HG03342 (cell line): ENCODE measurements at regions not wholly inside any gene's neighbourhood (a gene's known extent, or its start where the extent isn't known, plus 50 kb on each side); places are given as distances from the start of the nearest gene placed in this dataset.

Experiments used
- ATAC-seq: cut with Tn5 transposase; IDR thresholded peaks from one replicate; pipeline ENCODE4 v1.9.1; 2021; ENCODE audit warnings: mild to moderate bottlenecking, moderate library complexity; ENCODE audit not compliant: unreplicated experiment

DNA sequence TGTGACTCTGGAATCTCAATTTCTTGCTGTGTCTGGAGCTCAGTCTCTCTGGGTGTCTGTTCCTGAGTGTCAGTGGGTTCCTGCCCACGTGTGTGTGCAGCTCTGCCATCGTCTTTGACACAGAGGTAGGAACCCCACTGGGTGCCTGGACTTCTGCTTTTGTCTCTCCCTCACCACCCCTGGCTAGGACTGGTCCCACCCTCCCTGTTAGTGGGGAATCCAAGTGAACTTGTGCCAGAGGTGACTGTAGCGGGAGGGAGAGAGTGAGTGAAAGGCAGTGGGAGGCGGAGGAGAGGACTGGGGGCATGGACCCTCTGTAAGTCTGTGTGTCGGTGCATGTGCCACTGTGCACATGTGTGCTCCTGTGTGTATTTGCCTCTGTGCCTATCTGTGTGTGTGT is 299.9 kb upstream of the ZMIZ1 start:
- no peak for ATAC-seq

DNA sequence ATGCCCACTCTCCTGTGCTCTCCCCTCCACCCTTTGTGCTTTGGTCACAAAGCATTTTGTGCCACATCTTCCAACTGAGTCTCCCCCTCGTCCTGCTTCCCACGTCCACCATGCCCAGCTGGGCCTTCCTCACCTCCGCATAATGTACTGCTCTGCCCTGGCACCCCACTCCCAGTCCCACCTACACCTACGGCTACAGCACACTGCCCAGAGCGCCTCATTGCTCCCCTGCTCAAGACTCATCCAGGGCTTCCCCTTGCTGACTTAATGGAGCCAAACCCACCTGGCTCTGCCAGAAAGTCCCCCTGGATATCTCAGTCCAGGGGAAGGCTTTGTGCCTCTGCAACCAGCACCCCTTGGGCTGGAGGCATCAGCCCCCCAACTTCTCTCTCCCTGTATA is 299.2 kb upstream of the ZMIZ1 start:
- ATAC-seq = no peak

DNA sequence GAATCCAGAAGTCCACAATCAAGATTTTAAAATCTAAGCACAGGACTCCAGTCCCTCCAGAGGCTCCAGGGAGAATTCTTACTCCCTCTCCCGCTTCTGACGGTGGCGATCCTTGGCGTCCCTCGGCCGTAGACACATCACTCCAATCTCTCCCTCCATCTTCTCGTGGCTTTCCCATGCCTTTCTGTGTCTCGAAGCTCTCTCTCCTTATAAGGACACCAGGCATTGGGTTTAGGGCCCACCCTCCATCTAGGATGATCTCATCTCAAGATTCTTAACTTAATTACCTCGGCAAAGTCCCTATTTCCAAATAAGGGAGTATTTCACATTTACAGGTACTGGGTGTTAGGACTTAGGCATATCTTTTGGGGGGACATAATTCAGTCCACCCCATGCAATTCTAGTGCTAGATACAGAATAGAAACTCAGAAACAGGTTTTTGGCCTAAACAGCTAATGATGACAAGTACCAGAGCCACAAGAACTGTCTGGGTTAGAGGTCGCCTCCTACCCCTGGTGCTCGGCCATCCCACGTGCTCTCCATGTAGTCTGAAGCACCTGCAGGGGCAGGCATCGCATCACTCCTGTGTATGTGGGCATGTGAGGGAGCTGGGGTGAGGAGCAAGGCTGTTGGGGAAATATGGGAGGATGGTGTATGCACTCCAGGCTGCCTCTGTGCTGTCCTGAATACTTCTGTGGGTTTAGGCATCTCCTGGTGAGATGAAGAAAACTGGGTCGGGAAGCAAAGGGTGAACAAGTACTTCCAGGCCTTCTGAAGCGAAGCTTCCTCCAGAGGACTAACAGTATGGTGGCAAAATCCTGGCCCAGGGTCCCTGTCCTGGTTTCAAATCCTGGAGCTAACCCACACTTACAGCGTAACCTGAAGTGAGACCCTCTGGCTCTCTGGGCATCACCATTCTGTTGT is 298.3 kb upstream of the ZMIZ1 start:
- no peak for ATAC-seq

DNA sequence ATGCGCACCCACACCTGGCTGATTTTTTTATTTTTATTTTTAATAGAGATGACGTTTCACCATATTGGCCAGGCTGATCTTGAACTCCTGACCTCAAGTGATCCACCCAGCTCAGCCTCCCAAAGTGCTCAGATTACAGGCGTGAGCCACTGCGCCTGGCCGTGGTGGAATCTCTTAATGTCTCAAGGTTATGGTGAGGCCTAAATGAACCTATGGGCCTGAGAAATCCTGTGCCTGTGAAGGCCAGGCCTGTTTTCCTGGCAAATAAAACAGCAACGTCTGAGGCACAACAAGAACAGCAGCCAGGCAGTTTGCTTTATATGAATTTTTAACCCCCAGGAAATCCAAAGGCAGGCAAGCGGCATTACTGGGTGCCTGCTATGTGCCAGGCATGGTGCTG is 297.5 kb upstream of the ZMIZ1 start:
- ATAC-seq = no peak

DNA sequence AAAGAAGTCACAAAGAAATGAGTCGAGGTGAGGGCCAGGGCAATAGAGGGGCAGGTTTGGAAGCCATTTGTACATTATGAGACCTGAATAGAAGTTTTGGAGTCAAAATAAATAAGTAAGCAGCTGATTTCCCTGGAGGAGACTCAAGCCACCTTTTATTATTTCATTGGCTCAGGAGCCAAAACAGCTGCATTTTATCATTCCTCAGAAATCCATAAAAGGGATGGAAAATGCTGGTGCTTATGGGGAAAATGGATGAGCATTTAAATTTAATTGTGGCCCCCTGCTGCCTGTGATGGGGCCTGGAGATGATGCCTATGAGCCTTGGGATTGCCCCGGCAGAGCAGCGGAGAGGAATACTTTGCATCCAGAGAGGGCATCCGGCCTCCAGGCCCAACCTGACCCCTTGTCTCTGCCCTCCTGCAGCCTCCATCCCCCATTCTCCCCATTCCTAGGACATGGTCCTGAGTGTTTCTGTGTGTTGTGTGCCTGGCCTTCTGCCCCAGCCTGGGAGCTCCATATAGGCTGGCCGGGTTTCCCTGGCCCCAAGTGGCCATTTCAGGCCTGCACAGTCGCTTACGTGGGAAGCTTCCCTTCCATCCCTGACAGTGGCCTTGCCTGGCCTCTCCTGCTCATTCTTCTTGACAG is 296.8 kb upstream of the ZMIZ1 start:
- ATAC-seq = no peak

DNA sequence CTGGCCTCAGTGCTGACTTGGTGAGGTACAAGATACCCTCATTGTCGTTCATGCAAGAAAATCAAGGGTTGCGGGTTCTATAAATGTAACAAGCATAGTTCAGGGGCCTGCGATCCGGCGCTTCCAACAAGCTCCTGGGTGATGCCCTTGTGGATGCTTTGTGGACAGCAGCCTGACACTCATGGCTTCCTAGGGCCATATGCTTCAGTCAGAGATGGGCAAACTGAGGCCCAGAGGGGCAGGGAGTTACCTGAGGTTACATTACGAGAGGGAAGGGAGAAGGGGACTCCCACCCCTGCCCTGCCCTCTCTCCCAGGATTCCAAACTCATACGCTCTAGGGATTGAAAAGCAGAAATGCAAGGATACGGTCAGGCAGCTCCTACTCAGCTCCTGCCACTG is 296.3 kb upstream of the ZMIZ1 start:
- no peak for ATAC-seq

DNA sequence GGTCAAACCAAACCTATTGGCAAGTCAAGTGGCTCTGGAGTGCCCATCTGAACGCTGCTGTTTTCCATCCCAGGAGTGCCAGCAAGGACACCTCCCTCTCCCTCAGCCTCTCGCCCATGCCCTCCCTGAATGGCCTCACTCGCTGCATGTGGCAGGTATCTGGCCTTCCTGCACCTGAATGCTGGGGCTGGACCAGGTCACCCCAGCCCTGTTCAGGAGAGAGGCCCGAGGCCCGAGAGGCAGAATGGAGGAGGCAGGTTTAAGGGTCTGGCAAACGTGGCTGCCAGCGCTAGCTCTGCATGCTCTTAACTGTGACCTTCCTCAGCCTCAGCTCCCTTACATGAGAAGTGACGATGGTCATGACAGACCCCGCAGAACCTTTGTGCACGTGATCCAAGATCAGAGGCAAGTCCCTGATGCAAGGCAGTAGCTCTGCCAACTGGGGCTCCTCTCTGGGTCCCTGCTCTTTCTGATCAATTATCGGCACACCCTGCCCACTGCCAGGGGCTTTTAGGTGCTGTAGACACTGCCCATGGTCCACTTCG is 295.7 kb upstream of the ZMIZ1 start:
- no peak for ATAC-seq

DNA sequence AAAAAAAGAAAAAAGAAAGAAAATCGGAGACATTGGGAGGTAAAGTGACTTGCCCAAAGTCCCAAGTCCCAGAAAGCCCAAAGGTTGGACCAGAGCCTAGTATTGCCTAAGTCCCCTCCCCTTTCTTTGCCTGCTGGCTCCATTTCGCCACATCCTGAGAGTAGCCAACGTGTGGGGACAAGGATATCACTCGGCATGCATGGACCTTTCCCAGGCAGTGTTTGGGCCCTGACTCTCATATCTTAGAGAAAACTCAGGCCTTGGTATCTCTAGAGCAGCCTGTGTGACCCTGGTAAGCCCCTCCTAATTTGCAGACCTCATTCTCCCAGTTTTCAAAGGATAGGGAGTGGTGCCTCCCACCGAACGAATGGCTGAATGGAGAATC is 294.2 kb upstream of the ZMIZ1 start:
- ATAC-seq = no peak

DNA sequence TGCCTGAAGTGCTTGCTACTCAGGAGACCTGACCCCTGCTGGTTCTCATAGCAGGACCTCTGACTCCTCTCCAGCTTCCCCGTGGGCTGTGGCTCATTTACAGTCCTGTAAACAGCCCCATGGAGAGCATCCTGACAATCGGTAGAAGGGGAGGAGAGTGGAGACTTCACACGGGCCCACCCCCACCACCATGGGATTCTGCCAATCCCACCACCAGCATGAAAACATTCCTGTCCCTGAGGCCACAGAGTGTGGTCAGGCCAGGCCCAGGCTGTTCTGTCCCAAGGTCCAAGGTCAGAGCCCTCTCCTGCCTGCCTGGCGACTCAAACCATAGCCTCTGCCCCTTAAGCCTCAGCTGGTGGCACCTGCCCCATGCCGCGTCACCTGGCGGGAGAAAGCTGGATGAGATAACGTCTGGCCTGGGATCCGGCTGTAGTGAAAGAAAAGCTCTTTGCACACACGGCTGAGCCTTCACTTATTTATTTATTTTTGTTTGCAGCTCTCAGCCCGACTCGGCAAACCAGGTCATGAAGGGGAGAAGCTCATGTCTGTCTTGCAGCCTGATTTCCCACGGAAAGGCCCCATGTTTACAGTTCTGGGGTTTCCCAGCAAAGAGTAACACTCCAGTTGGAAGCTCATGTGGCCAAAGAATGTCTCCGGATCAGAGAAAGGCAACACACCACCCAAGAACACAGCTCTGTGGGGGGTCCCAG is 293.6 kb upstream of the ZMIZ1 start:
- no peak for ATAC-seq

DNA sequence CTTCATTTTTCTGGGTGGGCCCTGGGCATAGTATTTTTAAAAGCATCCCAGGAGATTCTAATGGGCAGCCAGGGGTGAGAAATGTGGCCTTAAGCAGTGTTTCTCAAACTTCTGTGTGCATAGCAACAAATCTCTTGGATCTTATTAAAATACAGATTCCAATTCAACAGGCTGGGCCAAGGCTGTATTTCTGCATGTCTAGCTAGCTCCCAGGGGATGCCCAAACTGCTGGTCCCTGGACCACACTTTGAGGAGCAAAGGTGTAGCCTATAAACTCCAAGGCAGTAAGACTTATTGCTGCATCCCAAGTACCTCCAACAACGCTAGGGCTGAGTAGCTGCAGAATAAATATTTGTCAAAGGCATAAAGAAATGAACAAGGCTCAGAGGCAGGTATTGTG is 292.9 kb upstream of the ZMIZ1 start:
- no peak for ATAC-seq

DNA sequence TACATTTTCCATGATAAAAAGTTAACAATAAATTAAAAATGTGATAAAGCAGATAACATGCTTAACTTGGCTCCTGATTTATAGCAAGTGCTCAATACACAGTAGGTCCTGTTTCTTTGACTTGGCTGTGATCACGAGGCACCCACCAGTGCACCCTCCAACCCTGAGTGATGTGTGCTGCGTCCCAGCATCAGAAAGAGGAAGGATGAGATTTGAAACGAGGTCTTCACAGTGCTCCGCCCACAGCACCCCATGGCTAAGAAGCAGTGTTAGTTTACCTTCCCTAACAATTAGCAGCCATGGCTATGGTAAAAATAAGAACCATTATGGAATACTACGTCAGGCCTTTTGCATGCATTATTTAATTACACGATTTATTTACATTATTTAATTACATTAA is 292.0 kb upstream of the ZMIZ1 start:
- no peak for ATAC-seq

DNA sequence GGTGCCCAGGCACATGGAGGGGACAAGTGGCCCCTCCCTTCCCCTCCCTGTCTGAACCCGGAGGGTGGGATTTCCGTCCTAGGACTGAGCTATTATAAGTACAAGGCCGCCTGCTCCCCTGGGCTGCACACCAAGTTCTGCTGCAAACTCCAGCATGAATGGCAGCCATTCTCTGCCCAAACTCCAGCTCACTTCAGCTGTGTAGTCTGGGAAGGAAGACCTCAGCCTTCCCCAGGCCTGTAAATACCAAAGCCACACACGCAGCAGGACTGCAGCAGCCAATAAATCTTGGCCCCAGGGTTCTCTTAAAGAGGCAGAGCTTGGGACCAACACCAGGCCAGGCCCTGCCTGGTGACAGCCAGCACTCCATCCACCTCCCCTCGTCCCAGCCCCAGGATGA is 291.3 kb upstream of the ZMIZ1 start:
- no peak for ATAC-seq

DNA sequence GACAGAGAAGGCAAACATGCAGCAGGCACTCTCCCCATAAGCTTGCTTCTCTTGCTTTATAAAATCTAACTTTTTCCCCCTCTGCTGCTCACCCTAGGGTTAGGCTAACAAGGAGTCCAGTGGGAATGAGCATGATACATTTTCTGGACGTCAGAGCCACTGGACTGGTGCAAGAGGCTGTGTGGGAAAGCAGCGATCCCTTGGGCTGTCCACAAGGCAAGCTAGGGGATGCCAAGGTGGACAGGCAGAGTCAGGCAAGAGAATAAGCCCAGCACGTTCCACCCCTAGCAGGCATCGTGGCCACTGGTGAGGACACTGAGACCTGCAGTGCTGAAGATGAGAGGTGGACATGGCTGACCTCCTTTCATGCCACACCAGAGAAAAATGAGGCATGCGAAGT is 290.9 kb upstream of the ZMIZ1 start:
- ATAC-seq = no peak

DNA sequence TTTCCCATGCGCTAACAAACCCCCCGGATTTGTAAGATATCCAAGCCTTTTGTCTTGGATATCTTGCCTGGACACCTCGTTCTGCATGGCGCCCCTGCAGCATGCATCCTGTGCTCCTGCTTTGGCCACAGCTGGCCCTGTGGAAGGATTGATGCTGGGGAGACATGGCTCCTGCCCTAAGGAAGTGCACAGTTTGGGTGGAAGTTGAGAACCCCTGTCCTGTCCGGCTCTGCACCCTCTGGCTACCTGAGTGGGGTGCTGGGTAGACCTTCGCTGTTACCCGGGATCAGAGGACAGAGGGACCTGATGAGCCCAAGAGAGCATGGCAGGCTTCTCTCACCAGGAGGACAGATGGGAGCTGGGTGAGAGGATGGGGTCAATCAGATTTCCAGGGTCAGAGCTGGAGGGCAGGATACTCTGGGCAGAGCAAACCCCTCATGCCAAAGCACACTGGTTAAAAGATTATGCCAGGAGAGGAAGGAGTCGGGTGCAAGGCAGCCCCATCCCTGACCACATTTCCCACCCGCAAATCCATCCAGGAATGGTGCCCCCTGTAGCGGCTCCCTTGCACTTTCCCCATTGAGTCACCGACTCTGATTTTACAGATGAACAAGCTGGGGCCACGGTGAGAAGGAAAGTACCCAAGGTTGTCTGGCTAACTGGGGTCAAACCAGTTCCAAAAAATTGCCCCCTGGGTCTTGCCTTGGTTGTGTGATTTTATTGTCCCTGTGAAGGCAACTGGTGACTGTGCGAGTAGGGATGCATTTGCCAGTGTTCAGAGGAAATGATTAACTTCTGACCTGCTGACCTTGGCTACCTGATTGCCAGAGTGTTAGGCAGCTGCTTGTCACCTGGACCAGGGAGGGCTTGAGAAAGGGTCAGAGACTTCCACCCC is 290.1 kb upstream of the ZMIZ1 start:
- no peak for ATAC-seq

DNA sequence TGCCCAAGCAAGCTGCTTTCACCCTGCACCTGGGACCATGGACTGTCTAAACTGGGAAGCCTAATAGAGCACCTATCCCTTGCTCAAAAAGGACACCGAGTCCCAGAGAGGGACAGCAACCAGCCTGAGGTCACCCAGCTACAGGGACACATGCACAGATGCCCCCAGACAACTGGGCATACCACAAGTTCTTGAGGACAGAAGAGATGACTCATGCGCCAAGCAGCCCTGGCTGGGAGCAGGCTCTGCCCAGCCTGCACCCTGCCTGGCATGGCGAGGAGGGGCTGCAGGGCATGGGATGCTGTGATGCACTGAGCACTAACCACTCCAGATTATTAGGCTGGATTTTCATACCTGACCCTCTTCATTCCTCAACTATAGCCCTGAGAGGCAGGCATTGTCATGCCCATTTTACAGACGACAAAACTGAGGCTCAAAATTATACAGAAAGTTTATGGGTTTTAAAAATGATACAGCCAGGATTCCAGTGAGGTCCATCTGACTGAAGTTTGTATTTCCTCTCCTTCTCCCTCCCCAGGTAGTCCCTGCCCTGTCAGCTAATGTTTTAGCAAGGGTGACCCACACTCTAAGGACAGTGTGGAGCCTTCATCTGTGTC is 289.3 kb upstream of the ZMIZ1 start:
- no peak for ATAC-seq

DNA sequence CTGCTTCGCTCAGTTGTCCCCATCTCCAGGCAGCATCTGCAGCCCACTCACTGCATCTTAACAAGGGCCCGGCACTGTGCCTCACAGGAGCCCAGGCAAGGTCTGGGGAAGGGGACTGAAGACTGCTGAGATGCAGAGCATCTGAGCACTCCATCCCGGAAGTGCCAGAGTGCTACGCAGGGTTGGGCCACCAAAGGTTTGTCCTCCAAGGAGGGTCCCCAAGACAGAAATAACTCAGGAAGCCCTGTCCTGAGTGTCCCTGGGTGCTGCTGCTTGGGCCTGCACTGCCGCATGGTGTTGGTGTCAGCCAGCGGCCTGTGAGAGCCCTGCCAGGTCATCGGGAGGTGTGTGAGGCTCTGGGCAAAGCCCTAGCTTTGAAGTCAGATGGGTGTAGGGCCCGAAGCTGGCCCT is 288.2 kb upstream of the ZMIZ1 start:
- ATAC-seq = no peak

DNA sequence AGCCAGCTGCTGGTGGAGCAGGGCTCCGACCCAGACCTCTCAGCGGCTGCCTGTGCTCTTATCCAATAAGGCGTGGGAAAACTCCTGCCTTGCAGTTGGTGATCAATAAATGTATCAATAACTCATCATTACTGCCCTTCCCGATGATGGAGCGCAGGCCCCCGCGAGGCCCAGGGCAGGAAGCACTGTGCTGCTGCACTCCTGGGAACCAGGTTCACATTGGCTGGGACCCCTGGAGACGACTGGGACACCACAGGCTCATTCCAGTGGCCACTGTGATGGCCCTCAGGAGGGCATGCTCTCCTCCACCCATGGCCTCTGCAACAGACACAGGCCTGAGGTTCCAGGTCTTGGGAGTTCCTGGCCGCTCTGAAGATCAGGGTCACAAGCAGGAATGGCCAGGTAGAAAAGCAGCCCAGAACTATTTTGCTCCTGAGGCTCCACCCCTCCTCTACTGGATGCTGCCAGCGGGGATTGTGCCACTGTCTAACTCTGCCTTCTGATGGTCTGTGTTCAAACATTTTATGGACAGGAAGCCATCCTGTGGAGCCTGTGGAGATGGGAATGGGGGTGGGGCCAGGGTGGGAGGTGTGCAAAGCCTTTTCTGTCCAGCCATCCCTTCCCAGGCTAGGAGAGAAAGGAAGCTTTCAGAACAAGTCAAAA is 287.4 kb upstream of the ZMIZ1 start:
- ATAC-seq = no peak

DNA sequence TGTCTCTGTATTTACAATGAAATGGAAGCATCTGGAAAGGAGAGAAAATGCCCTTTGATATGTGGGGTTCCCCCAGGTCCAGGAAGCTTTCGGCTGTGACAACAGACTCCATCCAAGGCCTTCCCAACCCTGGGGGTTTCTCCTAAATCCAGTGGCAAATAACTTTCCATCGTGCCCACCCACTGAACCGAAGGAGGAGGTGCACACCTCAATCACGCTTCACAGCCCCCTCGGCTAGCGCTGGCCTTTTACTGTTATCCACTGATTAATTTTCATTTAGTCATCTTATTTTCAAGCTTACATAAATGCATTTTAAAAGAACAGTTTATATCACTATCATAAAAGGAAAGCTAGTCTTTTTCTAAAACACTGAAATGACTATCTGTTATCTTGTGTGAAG is 286.8 kb upstream of the ZMIZ1 start:
- no peak for ATAC-seq

DNA sequence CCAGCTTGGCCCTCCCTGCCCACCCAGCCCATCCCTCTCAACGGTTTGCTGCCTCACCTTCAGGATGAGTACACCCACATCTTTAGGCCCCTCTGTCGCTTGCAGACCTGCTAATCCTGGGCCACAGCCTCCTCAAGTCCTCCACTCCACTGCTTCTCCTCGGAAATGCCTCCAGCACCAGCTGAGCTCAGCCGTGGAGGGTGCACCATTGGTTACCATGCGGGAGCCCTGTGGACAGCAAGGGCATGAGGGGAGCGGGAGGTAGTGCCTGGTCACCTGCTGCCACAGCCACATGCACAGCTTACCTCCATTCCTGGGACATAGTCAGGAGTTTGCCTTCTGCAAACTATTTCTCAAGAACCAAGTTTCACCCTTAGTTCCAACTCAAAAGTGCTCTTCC is 286.3 kb upstream of the ZMIZ1 start:
- no peak for ATAC-seq

DNA sequence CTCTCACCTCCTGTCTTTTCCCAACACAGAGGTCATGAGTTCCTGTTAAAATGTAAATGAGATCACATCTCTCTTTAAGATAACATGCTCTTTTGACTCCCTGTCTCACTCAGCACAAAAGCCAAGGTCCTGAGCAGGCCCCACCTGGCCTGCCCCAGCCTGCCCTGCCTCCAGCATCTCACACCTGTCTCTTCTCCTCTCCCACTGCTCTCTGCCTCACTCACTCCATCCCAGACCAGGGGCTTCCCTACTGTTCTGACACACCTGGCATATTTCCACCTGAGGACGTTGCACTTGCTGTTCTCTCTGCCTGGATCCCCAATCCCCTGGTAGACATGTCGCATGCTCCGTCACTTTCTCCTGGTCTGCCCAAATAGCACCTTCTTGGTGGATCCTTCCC is 285.0 kb upstream of the ZMIZ1 start:
- ATAC-seq = no peak
